OCI-LY7 (cell line): ENCODE measurements at regions not wholly inside any gene's neighbourhood (a gene's known extent, or its start where the extent isn't known, plus 50 kb on each side); places are given as distances from the start of the nearest gene placed in this dataset.

Source experiments
- EZH2phosphoT487 ChIP-seq: fragments of 200-600 bp; sonication (generic); IDR thresholded peaks from 2 replicates; pipeline ENCODE4 v1.6.1; 2018; ENCODE audit warnings: low read depth, borderline replicate concordance, mild to moderate bottlenecking, mixed run types, antibody characterized with exemption, low read length, moderate library complexity, mixed read lengths
- TF ChIP-seq, protein P1 (sequence below): fragments of 200-600 bp; sonication (generic); conservative IDR thresholded peaks from 2 replicates; pipeline ENCODE4 v1.5.1; 2014; ENCODE audit warnings: mild to moderate bottlenecking, antibody characterized with exemption, low read length, moderate library complexity, mixed read lengths

DNA sequence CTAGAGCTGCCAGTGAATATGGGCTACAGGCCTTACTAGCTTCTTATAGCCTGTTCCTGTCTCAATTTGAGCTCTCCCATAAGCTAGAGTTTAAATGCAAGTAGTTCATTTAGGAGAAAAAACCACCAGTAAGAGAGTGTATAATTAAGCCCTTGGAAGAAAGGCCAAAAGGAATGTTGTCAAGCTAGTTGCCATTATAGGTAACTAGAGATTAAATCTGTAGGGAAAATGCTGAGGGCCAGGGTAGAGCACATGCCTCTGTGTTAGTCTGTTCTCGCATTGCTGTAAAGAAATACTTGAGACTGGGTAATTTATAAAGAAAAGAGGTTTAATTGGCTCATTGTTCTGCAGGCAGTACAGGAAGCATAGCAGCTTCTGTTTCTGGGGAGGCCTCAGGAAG is 410.2 kb downstream of the MID1IP1 start:
- TF ChIP-seq, protein P1, sequence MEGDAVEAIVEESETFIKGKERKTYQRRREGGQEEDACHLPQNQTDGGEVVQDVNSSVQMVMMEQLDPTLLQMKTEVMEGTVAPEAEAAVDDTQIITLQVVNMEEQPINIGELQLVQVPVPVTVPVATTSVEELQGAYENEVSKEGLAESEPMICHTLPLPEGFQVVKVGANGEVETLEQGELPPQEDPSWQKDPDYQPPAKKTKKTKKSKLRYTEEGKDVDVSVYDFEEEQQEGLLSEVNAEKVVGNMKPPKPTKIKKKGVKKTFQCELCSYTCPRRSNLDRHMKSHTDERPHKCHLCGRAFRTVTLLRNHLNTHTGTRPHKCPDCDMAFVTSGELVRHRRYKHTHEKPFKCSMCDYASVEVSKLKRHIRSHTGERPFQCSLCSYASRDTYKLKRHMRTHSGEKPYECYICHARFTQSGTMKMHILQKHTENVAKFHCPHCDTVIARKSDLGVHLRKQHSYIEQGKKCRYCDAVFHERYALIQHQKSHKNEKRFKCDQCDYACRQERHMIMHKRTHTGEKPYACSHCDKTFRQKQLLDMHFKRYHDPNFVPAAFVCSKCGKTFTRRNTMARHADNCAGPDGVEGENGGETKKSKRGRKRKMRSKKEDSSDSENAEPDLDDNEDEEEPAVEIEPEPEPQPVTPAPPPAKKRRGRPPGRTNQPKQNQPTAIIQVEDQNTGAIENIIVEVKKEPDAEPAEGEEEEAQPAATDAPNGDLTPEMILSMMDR: no peak
- TF ChIP-seq EZH2phosphoT487: no peak
